GM18508 (cell line): ENCODE measurements at regions not wholly inside any gene's neighbourhood (a gene's known extent, or its start where the extent isn't known, plus 50 kb on each side); places are given as distances from the start of the nearest gene placed in this dataset.
A peak's percentile ranks its signal among the peaks of the same experiment; 100 is the strongest.

Experiments used
- ATAC-seq: cut with Tn5 transposase; IDR thresholded peaks from one replicate; pipeline ENCODE4 v1.9.1; 2021; ENCODE audit warnings: moderate number of reproducible peaks; ENCODE audit not compliant: insufficient read depth, unreplicated experiment

GRCh38 chr11:95453616-95454171 is 222.7 kb upstream of the SESN3 start:
- no peak for ATAC-seq

- no peak for ATAC-seq
Observed at GRCh38 chr11:95451682-95452081, 220.7 kb upstream of the SESN3 start.

- ATAC-seq = no peak
Observed at GRCh38 chr11:95451261-95451660, 220.3 kb upstream of the SESN3 start.

GRCh38 chr11:95450547-95451123 is 219.6 kb upstream of the SESN3 start:
- ATAC-seq = no peak

GRCh38 chr11:95445746-95446333 is 214.8 kb upstream of the SESN3 start:
- no peak for ATAC-seq

- no peak for ATAC-seq
Observed at GRCh38 chr11:95444309-95445241, 213.6 kb upstream of the SESN3 start.

- peak; percentile 87 for ATAC-seq
Observed at GRCh38 chr11:95443386-95443785, 212.4 kb upstream of the SESN3 start.

GRCh38 chr11:95442531-95443050 is 211.6 kb upstream of the SESN3 start:
- ATAC-seq = no peak

- ATAC-seq = no peak
Observed at GRCh38 chr11:95435628-95436353, 204.8 kb upstream of the SESN3 start.

GRCh38 chr11:95435192-95435591 is 204.2 kb upstream of the SESN3 start:
- ATAC-seq = no peak

- ATAC-seq = no peak
Observed at GRCh38 chr11:95434489-95435057, 203.6 kb upstream of the SESN3 start.

- no peak for ATAC-seq
Observed at GRCh38 chr11:95434009-95434408, 203.0 kb upstream of the SESN3 start.

GRCh38 chr11:95432714-95433503 is 201.9 kb upstream of the SESN3 start:
- no peak for ATAC-seq

GRCh38 chr11:95429376-95429907 is 198.4 kb upstream of the SESN3 start:
- ATAC-seq = no peak

- ATAC-seq = no peak
Observed at GRCh38 chr11:95426823-95427462, 195.9 kb upstream of the SESN3 start.

- ATAC-seq = no peak
Observed at GRCh38 chr11:95419915-95420314, 188.9 kb upstream of the SESN3 start.

GRCh38 chr11:95418916-95419315 is 187.9 kb upstream of the SESN3 start:
- no peak for ATAC-seq

- ATAC-seq = no peak
Observed at GRCh38 chr11:95417832-95418231, 186.8 kb upstream of the SESN3 start.
